22Rv1 (cell line): ENCODE measurements at regions not wholly inside any gene's neighbourhood (a gene's known extent, or its start where the extent isn't known, plus 50 kb on each side); places are given as distances from the start of the nearest gene placed in this dataset.

Experiments
- CTCF ChIP-seq: fragments of 450-650 bp; IDR thresholded peaks from 2 replicates; pipeline ENCODE4 v1.5.1; 2017; ENCODE audit warnings: mild to moderate bottlenecking
- ZFX ChIP-seq: fragments of 450-650 bp; IDR thresholded peaks from 2 replicates; pipeline ENCODE4 v1.6.1; 2017; ENCODE audit warnings: antibody characterized with exemption, borderline replicate concordance

GRCh38 chr12:118512669-118513068, 136.3 kb downstream of the SUDS3 start:
- no peak for TF ChIP-seq CTCF
- TF ChIP-seq ZFX = no peak
